HG03342 (cell line): ENCODE measurements at regions not wholly inside any gene's neighbourhood (a gene's known extent, or its start where the extent isn't known, plus 50 kb on each side); places are given as distances from the start of the nearest gene placed in this dataset.

Experiments used
- ATAC-seq: cut with Tn5 transposase; IDR thresholded peaks from one replicate; pipeline ENCODE4 v1.9.1; 2021; ENCODE audit warnings: mild to moderate bottlenecking, moderate library complexity; ENCODE audit not compliant: unreplicated experiment

GRCh38 chr3:157815739-157816138 is 290.5 kb downstream of the SHOX2 start:
- ATAC-seq, result no peak

- no peak for ATAC-seq
These were observed 295.1 kb downstream of the SHOX2 start for GRCh38 chr3:157810924-157811718.

GRCh38 chr3:157807280-157807679 is 298.9 kb downstream of the SHOX2 start:
- ATAC-seq, result no peak

- ATAC-seq, result no peak
These were observed 300.7 kb downstream of the SHOX2 start for GRCh38 chr3:157805538-157805937.

GRCh38 chr3:157794771-157795170 is 291.6 kb upstream of the VEPH1 start:
- no peak for ATAC-seq

GRCh38 chr3:157793745-157794144 is 290.5 kb upstream of the VEPH1 start:
- ATAC-seq, result no peak

GRCh38 chr3:157789162-157789561 is 285.9 kb upstream of the VEPH1 start:
- ATAC-seq, result no peak

- no peak for ATAC-seq
These were observed 283.4 kb upstream of the VEPH1 start for GRCh38 chr3:157786618-157787017.

- no peak for ATAC-seq
These were observed 283.0 kb upstream of the VEPH1 start for GRCh38 chr3:157786211-157786610.

- no peak for ATAC-seq
These were observed 282.0 kb upstream of the VEPH1 start for GRCh38 chr3:157785102-157785826.

- ATAC-seq, result no peak
These were observed 279.0 kb upstream of the VEPH1 start for GRCh38 chr3:157782236-157782635.

GRCh38 chr3:157776861-157777260 is 273.6 kb upstream of the VEPH1 start:
- no peak for ATAC-seq

GRCh38 chr3:157775446-157775845 is 272.2 kb upstream of the VEPH1 start:
- no peak for ATAC-seq

GRCh38 chr3:157769378-157769777 is 266.2 kb upstream of the VEPH1 start:
- no peak for ATAC-seq

GRCh38 chr3:157767607-157768006 is 264.4 kb upstream of the VEPH1 start:
- ATAC-seq, result no peak

- no peak for ATAC-seq
These were observed 260.4 kb upstream of the VEPH1 start for GRCh38 chr3:157763644-157764043.

GRCh38 chr3:157759311-157759710 is 256.1 kb upstream of the VEPH1 start:
- no peak for ATAC-seq

GRCh38 chr3:157755233-157755632 is 252.0 kb upstream of the VEPH1 start:
- ATAC-seq, result no peak

- no peak for ATAC-seq
These were observed 251.2 kb upstream of the VEPH1 start for GRCh38 chr3:157754451-157754850.

GRCh38 chr3:157753787-157754136 is 250.5 kb upstream of the VEPH1 start:
- no peak for ATAC-seq

GRCh38 chr3:157752956-157753786 is 250.0 kb upstream of the VEPH1 start:
- no peak for ATAC-seq

GRCh38 chr3:157752554-157752953 is 249.3 kb upstream of the VEPH1 start:
- ATAC-seq, result no peak
